ENCODE measurements at regions not wholly inside any gene's neighbourhood (a gene's known extent, or its start where the extent isn't known, plus 50 kb on each side); places are given as distances from the start of the nearest gene placed in this dataset.

DNA sequence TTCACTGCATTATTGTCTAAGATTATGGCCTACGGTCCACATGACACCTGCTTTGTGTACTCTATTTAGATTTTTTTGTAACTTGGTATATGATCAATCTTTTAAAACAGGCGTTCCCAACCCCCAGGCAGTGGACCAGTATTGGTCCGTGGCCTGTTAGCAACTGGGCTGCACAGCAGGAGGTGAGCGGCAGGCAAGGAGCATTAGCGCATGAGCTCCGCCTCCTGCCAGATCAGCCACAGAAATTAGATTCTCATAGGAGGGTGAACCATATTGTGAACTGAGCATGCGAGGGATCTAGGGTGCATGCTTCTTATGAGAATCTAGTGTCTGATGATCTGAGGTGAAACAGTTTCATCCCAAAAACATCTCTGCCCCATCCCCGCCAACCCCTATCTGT lies 228.4 kb upstream of the NR5A2 start:
- H3K4me3 ChIP-seq (replicated peaks; ENCODE audit: low read depth, low read length), result no peak overlapping the region
- DNase-seq (ENCODE audit: low read depth), result no peak
- TF ChIP-seq, protein P1, sequence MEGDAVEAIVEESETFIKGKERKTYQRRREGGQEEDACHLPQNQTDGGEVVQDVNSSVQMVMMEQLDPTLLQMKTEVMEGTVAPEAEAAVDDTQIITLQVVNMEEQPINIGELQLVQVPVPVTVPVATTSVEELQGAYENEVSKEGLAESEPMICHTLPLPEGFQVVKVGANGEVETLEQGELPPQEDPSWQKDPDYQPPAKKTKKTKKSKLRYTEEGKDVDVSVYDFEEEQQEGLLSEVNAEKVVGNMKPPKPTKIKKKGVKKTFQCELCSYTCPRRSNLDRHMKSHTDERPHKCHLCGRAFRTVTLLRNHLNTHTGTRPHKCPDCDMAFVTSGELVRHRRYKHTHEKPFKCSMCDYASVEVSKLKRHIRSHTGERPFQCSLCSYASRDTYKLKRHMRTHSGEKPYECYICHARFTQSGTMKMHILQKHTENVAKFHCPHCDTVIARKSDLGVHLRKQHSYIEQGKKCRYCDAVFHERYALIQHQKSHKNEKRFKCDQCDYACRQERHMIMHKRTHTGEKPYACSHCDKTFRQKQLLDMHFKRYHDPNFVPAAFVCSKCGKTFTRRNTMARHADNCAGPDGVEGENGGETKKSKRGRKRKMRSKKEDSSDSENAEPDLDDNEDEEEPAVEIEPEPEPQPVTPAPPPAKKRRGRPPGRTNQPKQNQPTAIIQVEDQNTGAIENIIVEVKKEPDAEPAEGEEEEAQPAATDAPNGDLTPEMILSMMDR (IDR thresholded peaks at IDR 0.05; ENCODE audit: low read length, missing control alignments), result no peak

DNA sequence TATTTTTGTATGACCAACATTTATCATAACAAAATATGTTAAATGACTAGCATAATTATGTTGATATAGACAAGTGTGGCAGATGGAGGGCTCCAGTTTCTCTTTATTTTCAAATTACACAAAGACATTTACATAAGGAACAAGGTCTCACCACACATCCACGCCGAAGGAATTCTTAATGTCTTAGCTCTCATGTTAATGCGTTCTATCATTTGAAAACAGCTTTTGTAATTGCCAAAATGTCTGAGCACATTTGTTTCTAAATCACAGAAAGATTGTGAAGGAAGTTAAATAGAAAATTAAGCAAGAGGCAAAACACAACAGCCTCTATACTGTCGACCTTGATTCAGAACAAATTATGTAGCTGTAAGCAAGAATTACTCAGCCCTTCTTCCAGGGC lies 223.0 kb upstream of the NR5A2 start:
- H3K4me3 ChIP-seq (replicated peaks; ENCODE audit: low read depth, low read length), result no peak overlapping the region
- DNase-seq (ENCODE audit: low read depth), result no peak
- TF ChIP-seq, protein P1 (IDR thresholded peaks at IDR 0.05; ENCODE audit: low read length, missing control alignments), result no peak

DNA sequence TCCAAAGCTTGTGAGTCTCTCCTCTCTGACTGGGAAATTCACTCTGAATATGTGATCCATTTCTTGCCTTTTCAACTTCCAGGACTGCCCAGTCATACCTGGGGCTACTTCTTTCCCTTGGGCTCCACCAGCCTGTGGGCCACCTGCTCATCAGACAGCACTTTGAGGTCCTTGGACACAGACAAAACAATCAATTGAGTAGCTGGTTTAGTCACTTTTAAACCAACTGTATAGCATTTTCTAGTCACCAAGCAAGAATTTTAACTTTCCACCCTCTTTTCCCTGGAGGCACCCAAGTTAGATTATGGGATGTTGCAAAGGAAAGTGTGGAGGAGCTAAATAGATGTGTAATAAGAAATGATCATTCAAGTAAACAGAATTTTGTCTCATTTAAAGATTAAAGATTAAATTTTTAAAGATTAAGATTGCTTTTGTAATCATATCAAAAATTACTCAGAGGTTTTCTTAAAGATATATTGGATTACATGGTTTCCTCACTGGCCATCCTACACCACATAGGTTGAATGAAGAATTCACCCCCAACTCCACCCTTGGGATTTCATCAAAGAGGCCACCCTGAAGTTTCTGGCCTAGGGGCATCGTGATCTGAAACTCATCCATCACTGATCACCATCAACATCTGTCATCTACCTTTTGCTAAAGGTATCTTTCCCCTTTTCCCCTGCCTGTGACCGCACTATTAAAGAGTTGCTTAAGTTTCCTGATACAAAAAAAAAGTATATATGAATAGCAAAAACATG lies 219.2 kb upstream of the NR5A2 start:
- no peak overlapping the region for H3K4me3 ChIP-seq (replicated peaks; ENCODE audit: low read depth, low read length)
- no peak for DNase-seq (ENCODE audit: low read depth)
- TF ChIP-seq, protein P1 (IDR thresholded peaks at IDR 0.05; ENCODE audit: low read length, missing control alignments), result no peak

DNA sequence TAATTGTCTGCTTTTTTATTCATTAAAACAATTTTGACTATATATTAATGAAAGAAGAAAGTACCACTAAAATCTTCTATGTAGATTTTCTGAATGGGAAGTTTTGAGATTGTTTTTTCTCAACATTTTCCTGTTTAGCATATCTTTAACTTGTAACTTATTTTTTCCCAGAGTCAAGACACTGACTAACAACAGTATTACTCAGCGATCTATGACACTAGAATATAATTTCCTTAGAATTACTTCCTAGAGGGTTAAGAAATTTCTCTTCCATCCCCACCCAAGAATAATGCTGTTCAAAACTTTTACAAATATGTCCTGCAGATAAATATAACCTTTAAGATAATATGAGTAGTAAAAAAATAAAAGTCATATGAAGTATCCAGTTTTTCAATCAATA lies 218.2 kb upstream of the NR5A2 start:
- no peak overlapping the region for H3K4me3 ChIP-seq (replicated peaks; ENCODE audit: low read depth, low read length)
- no peak for DNase-seq (ENCODE audit: low read depth)
- TF ChIP-seq, protein P1 (IDR thresholded peaks at IDR 0.05; ENCODE audit: low read length, missing control alignments), result no peak

DNA sequence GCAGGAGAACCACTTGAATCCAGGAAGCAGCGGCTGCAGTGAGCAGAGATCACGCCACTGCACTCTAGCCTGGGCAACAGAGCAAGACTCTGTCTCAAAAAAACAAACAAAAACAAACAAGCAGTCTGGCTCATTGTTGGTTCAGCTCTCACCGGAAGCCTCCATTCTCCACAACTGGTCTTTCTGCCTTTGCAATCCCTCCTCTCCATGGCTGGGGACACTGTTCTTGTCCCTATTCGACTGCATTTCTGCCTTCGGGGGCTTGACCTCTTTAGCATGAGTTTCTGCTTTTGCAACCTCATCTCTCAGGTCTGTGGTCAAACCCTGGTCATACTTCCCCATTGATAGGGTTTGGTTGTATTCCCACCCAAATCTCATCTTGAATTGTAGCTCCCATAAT lies 216.3 kb upstream of the NR5A2 start:
- no peak for DNase-seq (ENCODE audit: low read depth)
- H3K4me3 ChIP-seq (replicated peaks; ENCODE audit: low read depth, low read length), result no peak overlapping the region
- TF ChIP-seq, protein P1 (IDR thresholded peaks at IDR 0.05; ENCODE audit: low read length, missing control alignments), result no peak

DNA sequence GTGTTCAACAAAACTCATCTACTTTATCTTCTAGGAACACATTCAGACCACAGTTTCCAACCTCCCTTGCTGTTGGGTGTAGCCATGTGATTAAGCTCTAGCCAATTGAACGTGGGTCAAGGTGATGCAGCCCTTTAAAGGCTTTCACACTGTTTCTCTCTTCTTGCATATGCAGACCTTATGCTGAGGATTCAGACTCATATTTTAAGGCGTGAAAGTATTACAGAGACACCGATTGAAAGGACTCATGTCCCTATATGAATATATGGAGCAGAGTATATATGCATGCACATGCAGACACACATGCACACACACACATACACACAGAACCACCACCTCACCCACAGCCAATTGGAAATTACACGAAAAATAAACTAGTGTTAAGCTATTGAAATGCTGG lies 214.3 kb upstream of the NR5A2 start:
- no peak for DNase-seq (ENCODE audit: low read depth)
- TF ChIP-seq, protein P1 (IDR thresholded peaks at IDR 0.05; ENCODE audit: low read length, missing control alignments), result no peak
- no peak overlapping the region for H3K4me3 ChIP-seq (replicated peaks; ENCODE audit: low read depth, low read length)

DNA sequence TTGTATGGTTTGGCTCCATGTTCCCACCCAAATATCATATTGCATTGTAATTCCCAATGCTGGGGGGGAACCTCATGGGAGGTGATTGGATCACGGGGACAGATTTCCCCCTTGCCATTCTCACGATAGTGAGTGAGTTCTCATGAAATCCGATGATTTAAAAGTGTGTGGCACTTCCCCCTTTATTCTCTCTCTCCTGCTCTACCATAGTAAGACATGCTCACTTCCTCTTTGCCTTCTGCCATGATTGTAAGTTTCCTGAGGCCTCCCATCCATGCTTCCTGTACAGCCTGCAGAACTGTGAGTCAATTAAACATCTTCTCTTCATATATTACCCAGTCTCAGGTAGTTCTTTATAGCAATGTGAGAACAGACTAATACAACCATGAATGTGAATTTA lies 211.6 kb upstream of the NR5A2 start:
- TF ChIP-seq, protein P1 (IDR thresholded peaks at IDR 0.05; ENCODE audit: low read length, missing control alignments), result no peak
- DNase-seq (ENCODE audit: low read depth), result no peak

More for the DNA sequence above, 211.6 kb upstream of the NR5A2 start:
- H3K4me3 ChIP-seq (replicated peaks; ENCODE audit: low read depth, low read length), result no peak overlapping the region
